ENCODE measurements at regions not wholly inside any gene's neighbourhood (a gene's known extent, or its start where the extent isn't known, plus 50 kb on each side); places are given as distances from the start of the nearest gene placed in this dataset.

GRCh38 chr1:209268479-209268878 is 315.0 kb upstream of the CAMK1G start:
- Histone ChIP-seq H3K4me3 (no peak overlapping the region), H3K4me1 (no peaks in the 10 kb centered on the region), H3K27ac (no peak overlapping the region), H3K27me3 (no peaks in the 10 kb centered on the region), H3K9me3 (no peaks in the 10 kb centered on the region), H3K36me3 (no peaks in the 10 kb centered on the region)
- whole genome bisulfite sequencing = 64% methylated on average over 1 of the region's 1 CpG
- TF ChIP-seq POLR2AphosphoS5 (IDR thresholded peaks at IDR 0.05) (no peak), POLR2A (IDR thresholded peaks at IDR 0.05) (no peak), CTCF (IDR thresholded peaks at IDR 0.05) (no peak), EP300 (IDR thresholded peaks at IDR 0.05) (no peak)
- no peak for DNase-seq (ENCODE audit: low spot score in 2 of 2)

GRCh38 chr1:209276321-209276720 is 307.2 kb upstream of the CAMK1G start:
- no peak for TF ChIP-seq EP300 (IDR thresholded peaks at IDR 0.05)
- no peak for TF ChIP-seq POLR2A (IDR thresholded peaks at IDR 0.05)
- no peak for TF ChIP-seq POLR2AphosphoS5 (IDR thresholded peaks at IDR 0.05)
- no peak for TF ChIP-seq CTCF (IDR thresholded peaks at IDR 0.05)
- no peak overlapping the region for H3K27ac ChIP-seq
- WGBS = 57% methylated on average over 3 of the region's 3 CpGs

GRCh38 chr1:209277662-209278061 is 305.9 kb upstream of the CAMK1G start:
- no peak for TF ChIP-seq POLR2A (IDR thresholded peaks at IDR 0.05)
- TF ChIP-seq POLR2AphosphoS5 (IDR thresholded peaks at IDR 0.05) = no peak
- TF ChIP-seq EP300 (IDR thresholded peaks at IDR 0.05) = no peak
- no peak for TF ChIP-seq CTCF (IDR thresholded peaks at IDR 0.05)
- Histone ChIP-seq H3K27me3 (no peaks in the 10 kb centered on the region), H3K4me1 (no peaks in the 10 kb centered on the region), H3K9me3 (peaks cover 7% of the 10 kb centered on the region), H3K27ac (no peak overlapping the region), H3K4me3 (no peak overlapping the region), H3K36me3 (no peaks in the 10 kb centered on the region)
- DNase-seq (ENCODE audit: low spot score in 2 of 2) = no peak
- 88% methylated on average over 1 of the region's 1 CpG for WGBS

More at GRCh38 chr1:209276321-209276720, 307.2 kb upstream of the CAMK1G start:
- DNase-seq (ENCODE audit: low spot score in 2 of 2) = no peak
- Histone ChIP-seq H3K4me3 (no peak overlapping the region), H3K36me3 (no peaks in the 10 kb centered on the region), H3K4me1 (no peaks in the 10 kb centered on the region), H3K9me3 (peaks cover 7% of the 10 kb centered on the region), H3K27me3 (no peaks in the 10 kb centered on the region)

GRCh38 chr1:209291715-209292114 is 291.8 kb upstream of the CAMK1G start:
- no peaks in the 10 kb centered on the region for H3K9me3 ChIP-seq
- peaks cover 5% of the 10 kb centered on the region for H3K27me3 ChIP-seq
- TF ChIP-seq POLR2AphosphoS5 (IDR thresholded peaks at IDR 0.05) (no peak), POLR2A (IDR thresholded peaks at IDR 0.05) (no peak), CTCF (IDR thresholded peaks at IDR 0.05) (no peak), EP300 (IDR thresholded peaks at IDR 0.05) (no peak)
- no peak overlapping the region for H3K27ac ChIP-seq
- H3K4me3 ChIP-seq = no peak overlapping the region
- no peaks in the 10 kb centered on the region for H3K4me1 ChIP-seq
- no peaks in the 10 kb centered on the region for H3K36me3 ChIP-seq
- WGBS = 47% methylated on average over 1 of the region's 1 CpG
- no peak for DNase-seq (ENCODE audit: low spot score in 2 of 2)

GRCh38 chr1:209302779-209303568 is 280.5 kb upstream of the CAMK1G start:
- WGBS = 89% methylated on average over 7 of the region's 7 CpGs
- no peak overlapping the region for H3K4me3 ChIP-seq
- peaks cover 5% of the 10 kb centered on the region for H3K27me3 ChIP-seq
- no peaks in the 10 kb centered on the region for H3K9me3 ChIP-seq
- no peak overlapping the region for H3K27ac ChIP-seq
- H3K4me1 ChIP-seq = no peaks in the 10 kb centered on the region
- TF ChIP-seq POLR2A (IDR thresholded peaks at IDR 0.05) (no peak), CTCF (IDR thresholded peaks at IDR 0.05) (no peak), POLR2AphosphoS5 (IDR thresholded peaks at IDR 0.05) (no peak), EP300 (IDR thresholded peaks at IDR 0.05) (no peak)
- no peaks in the 10 kb centered on the region for H3K36me3 ChIP-seq
- DNase-seq (ENCODE audit: low spot score in 2 of 2) = no peak
